ENCODE measurements at regions not wholly inside any gene's neighbourhood (a gene's known extent, or its start where the extent isn't known, plus 50 kb on each side); places are given as distances from the start of the nearest gene placed in this dataset.

DNA sequence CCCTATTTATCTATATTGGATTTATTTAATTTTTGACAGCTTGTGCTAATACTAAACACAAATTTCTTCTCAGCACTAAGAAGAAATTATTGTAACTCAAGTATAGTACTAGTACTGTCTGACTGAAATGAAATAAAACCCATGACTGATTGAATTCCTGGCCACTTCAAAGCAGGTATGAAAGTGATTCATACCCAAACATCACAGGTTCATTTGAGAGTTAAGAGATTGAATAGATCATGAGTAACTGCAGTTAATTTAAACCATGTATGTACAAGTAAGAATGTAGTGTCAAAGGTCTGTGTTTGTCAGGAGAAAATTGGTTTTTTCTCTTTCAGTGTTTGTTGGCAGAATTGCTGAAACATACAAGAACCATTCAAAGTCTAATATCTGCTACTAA lies 332.0 kb upstream of the GRM7 start:
- no peak for DNase-seq (ENCODE audit: low read depth in 1 of 2, low spot score in 1 of 2)

DNA sequence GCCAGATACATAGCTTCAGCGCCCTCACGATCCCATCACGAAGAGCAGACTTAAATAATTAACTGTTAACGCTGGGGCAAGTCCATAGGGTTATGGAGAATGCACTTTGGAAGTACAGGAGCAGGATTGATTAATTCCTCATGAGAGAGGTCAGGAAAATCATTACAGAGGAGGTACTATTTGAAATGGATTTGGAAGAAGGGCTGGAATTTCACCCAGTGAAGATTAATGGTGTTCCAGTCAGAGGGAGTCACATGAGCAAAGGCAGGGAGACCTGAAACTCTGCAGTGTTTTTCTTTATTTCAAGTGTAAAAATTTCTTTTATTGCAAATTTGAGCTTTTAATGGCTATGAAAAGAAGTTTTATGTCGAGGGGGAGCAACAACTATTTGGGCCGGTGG lies 329.8 kb upstream of the GRM7 start:
- no peak for DNase-seq (ENCODE audit: low read depth in 1 of 2, low spot score in 1 of 2)

DNA sequence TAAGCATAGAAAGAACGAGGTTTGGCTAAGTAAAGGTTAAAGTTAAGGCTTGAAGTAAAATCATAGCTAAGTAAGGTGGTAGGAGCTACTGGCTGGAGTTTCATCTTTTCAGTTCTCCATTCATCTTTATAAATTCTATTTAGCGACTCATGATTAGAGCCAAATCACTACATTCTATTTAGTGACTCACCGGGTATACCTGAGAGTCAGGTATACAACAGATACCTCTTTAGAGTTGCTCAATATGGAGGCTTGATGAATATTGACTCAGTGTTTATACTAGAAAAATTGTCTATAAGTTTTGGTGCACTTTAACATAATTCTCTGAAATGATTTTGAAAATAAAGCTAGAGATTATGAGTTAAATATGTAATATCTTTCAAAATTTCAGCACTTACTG lies 328.8 kb upstream of the GRM7 start:
- no peak for DNase-seq (ENCODE audit: low read depth in 1 of 2, low spot score in 1 of 2)

DNA sequence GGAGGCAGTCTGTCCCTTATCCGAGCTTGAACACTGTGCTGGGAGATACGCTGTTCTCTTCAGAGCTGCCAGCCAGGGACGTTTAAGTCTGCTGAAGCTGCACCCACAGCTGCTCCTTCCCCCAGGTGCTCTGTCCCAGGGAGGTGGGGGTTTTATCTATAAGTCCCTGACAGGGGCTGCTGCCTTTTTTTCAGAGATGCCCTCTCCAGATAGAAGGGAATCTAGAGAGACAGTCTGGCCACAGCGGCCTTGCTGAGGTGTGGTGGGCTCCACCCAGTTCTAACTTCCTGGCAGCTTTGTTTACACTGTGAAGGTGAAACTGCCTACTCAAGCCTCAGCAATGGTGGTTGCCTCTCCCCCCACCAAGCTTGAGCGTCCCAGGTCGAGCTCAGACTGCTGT lies 319.9 kb upstream of the GRM7 start:
- no peak for DNase-seq (ENCODE audit: low read depth in 1 of 2, low spot score in 1 of 2)

DNA sequence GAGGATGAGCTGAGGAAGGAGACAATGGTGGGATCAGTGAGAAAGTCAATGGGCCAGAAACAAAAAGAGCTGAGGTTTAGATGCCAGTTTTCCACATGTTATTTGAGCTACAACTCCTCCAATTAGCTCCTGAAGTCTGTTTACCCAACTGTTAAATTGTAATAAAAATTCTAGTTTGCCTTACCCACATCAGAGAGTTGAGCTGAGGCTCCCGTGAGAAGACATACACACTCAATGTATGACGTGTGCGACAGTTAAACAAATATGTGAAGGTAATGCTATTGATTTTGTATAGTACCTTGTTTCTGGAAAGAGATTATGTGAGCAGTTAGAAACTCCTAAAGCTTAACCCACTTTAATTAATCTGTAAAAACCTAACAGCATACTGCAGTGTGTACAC lies 318.1 kb upstream of the GRM7 start:
- no peak for DNase-seq (ENCODE audit: low read depth in 1 of 2, low spot score in 1 of 2)

DNA sequence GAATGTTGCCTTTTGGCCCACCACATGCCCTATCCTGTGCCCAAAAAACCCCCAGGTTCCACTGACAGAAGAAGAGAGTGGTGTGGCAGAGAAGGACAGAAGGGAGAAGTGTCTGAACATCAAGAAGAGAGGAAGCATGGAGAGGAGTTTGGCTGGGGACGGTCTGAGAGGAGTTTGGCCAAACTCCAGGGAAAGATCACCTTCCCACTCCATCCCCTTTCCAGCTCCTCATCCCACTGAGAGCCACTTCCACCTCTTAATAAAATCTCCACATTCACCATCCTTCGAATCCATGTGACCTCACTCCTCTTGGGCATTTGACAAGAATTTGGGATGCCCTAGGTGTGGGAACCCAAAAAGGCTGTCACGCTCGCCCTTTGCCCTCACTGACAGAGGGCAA lies 311.6 kb upstream of the GRM7 start:
- DNase-seq (ENCODE audit: low read depth in 1 of 2, low spot score in 1 of 2), result no peak

DNA sequence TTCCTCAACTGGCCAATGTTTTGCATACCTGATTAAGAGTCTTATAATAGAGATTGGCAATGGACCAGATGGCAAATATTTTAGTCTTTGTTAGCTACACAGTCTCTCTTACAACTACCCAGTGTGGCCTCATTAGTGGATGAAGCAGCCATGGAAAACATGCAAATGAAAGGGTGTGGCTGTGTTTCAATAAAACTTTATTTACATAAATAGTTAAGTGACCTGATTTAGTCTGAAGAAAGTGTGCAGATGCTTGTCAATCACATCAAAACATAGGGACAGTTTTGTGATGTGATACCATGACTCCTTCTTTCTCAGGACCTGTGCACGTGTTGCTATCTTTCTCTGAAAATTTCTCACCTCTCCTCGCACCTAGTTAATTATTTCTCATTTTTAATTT lies 309.8 kb upstream of the GRM7 start:
- no peak for DNase-seq (ENCODE audit: low read depth in 1 of 2, low spot score in 1 of 2)

DNA sequence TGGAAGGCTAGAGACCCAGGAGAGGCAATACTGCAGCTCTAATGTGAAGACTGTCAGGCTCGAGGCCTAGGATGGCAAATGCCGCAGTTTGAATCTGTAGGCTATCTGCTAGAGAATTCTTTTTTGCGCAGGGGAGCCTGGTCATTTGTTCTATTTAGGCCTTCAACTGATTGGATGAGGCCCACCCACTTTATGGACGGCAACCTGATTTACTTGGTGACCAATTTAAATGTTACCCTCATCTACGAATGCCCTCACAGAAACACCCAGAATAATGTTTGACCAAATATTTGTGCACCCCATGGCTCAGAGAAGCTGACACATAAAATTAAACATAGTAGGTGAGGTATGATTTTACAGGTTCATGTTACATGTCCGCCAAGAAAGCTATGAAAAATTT lies 300.7 kb upstream of the GRM7 start:
- no peak for DNase-seq (ENCODE audit: low read depth in 1 of 2, low spot score in 1 of 2)

DNA sequence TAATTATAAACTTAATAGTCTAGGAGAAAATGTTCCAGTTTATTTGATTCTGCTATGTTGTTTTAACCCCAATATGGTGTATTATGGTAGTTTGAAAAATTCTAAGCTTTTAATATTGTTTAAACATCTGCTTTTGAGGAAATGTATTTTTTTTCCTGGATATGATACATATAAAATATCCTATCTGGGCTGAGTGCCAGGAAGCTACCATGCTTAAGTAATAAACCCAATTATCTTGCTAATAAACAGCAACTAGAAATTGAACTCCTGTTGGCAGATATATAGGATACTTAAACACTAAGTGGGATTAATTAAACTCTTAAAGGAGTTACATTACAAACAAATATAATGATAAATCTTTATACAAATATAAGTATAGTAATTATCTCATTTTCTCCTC lies 293.7 kb upstream of the GRM7 start:
- DNase-seq (ENCODE audit: low read depth in 1 of 2, low spot score in 1 of 2), result no peak

DNA sequence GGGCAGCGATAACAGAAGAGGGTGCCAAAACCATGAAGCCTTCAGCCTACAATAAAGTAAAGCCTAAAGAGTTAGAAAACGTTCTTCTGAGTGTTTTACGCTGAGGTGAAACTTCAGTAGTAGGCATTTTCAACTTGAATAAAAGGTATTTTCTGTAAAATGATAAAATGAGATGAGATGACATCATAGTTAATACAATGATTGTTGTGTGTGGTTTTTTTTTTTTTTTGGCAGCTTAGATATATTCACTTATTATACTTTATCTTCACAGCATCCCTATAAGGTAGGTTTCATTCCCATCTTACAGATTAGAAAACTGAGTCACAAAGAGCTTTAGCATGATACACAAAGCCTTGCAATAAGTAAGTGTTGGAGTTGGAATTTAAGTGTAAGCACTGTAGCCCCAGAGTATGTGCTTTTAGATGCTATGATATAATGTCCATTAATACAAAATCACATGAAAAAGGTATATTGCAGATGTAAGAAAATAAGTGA lies 291.9 kb upstream of the GRM7 start:
- no peak for DNase-seq (ENCODE audit: low read depth in 1 of 2, low spot score in 1 of 2)

DNA sequence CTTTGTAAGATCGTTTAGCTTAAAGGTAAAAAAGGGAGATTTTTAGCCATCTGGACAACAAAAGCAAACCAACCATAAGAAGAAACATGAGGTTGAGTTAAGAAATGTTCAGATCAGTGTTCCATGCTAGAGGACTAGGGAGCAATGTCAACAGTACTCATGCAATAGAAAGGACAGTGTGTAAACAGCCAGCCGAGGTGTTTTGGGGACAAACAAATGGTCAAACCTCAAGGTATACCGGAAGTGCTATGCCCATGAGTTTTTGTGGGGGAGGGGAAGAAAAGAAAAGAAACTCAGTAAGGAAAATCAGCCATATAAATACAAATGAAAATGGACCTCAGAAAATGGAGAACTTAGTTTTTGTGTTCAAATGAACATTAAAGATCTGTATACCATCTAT lies 289.5 kb upstream of the GRM7 start:
- DNase-seq (ENCODE audit: low read depth in 1 of 2, low spot score in 1 of 2), result no peak

DNA sequence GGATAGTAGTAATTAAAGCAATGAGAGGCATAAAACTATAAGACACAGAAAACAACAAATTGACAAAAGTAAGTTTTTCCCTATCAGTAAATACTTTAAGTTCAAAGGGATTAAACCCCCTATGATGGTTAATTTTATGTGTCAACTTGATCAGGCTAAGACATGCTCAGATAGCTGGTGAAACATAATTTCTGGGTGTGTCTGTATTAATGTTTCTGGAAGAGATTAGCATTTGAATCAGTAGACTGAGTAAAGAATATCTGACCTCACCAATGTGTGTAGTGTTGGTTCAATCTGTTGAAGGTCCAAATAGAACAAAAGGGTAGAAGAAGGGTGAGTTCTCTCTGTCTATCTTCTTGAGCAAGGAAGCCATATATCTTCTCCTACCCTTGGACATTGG lies 283.3 kb upstream of the GRM7 start:
- DNase-seq (ENCODE audit: low read depth in 1 of 2, low spot score in 1 of 2), result no peak

DNA sequence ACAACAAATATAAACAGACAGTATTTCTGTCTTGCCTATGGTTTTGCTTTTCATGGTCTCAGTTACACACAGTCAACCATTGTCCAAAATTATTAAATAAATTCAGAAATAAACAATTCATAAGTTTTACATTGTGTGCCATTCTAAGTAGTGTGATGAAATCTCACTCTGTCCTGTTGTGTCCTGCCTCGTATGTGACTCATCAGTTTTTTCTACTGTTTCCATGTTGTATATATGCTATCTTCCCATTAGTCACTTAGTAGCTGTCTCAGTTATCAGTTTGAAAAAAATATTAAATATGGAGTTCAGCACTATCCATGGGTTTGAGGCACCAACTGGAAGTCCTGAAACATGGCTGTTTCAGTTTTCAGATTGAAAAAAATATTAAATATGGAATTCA lies 282.4 kb upstream of the GRM7 start:
- DNase-seq (ENCODE audit: low read depth in 1 of 2, low spot score in 1 of 2), result no peak

DNA sequence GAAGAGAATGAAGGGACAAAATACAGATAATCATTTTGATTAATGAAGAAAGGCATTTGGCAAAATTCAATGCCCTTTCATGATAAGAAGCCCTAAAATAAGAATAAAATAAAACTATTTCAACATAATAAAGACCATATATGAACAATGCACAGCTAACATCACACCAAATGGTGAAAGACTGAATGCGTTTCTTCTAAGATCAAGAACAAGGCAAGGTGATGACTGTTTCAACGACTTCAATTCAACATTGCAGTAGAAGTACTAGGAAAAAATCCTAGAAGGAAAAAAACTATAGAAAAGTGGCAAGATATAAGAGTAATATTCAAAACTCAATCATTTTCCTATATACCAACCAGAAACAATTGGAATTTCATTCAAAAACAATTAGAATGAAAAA lies 280.1 kb upstream of the GRM7 start:
- no peak for DNase-seq (ENCODE audit: low read depth in 1 of 2, low spot score in 1 of 2)

DNA sequence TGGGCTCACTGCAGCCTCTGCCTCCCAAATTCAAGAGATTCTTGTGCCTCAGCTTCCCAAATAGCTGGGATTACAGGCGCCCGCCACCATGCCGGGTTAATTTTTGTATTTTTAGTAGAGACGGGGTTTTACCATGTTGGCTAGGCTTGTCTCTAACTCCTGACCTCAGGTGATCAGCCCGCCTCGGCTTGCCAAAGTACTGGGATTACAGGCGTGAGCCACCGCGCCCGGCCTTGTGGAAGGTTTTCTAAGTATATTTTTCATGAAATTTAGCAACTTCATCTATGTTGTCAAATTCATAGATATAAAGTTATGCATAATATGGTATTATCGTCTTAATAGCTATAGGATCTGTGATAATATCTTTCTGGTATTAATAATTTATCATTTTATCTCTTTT lies 275.6 kb upstream of the GRM7 start:
- DNase-seq (ENCODE audit: low read depth in 1 of 2, low spot score in 1 of 2), result no peak

DNA sequence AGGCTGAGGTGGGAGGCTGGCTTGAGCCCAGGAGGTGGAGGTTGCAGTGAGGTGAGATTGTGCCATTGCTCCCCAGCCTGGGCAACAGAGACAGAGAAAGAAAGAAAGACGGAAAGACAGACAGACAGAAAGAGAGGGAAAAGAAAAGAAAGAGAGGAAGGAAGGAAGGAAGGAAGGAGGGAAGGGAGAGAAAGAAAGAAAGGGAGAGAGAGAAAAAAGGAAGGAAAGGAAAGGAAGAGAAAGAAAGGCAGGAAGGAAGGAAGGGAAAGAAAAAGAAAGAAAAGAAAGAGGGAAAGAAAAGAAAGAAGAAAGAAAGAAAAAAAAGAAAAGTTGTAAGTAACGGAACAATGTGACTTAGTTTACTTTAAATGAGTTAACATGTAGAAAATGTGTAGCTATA lies 260.7 kb upstream of the GRM7 start:
- DNase-seq (ENCODE audit: low read depth in 1 of 2, low spot score in 1 of 2), result no peak

DNA sequence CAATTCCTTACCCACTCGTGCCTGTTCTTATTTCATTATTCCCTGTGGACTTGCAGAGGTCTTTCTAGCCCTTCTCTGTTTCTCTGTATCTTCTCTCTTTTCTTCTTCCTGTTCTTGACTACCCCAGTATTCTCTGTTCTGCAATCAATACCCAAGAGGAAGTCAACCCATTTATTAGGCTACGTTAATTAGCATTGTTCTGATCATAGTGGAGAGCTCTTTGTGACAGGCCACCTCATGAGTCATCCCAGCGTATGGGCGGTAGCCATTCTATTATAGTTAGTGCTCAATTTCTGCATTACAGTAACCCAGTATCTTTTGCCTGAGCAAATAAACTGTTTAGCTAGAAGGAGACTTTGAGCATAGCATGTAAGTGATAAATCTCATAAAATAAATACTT lies 259.5 kb upstream of the GRM7 start:
- DNase-seq (ENCODE audit: low read depth in 1 of 2, low spot score in 1 of 2), result no peak

DNA sequence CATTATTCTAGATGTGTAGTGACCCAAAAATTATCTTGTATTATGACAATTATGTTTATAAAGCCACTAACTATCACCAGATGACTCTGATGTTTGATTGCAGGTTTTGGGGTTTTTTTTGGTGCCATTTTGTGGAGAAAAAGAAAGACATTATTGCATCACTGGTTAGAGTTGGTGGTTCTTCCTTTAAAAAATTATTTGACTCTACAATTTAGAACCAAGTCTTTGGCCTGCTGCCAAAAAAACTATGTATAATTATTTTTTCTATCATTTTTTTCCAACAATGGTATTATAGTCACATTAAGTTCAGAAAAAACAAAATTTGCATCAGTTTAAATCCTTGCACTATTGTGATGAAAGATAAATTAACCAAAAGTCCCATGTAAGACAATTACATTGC lies 258.6 kb upstream of the GRM7 start:
- no peak for DNase-seq (ENCODE audit: low read depth in 1 of 2, low spot score in 1 of 2)

DNA sequence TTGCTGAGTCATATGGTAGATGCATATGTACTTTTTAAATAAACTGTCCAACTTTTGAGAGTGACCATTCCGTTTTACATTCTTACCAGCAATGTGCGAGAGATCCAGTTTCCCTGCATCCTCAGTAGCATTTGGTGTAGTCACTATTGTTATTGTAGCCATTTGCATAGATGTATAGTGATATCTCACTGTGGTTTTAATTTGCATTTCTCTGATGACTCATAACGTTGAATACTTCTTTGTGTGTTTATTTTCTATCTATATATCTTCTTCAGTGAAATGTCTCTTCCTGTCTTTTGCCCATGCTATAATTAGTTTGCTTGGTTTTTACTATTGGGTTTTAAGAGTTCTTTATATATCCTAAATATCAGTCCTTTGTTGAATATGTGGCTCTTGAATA lies 255.7 kb upstream of the GRM7 start:
- DNase-seq (ENCODE audit: low read depth in 1 of 2, low spot score in 1 of 2), result no peak

DNA sequence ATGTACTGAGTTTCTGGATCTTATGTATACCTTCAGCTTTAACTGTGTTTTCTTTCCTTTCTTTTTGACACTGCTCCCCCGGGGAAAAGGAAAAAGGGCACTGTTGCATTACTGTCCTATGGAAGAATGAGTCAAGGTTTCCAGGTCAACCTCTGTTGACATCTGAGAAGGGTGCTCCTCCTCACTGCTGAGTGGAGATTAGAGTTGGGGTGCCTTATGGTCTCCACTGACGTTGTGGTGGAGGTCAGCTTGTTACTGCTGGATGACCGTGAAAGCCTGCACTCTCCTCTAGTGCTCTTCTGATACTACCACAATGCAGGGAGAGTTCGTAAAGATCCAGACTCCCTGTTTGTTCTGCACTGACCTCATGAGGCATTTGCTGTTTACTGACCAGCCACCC lies 252.1 kb upstream of the GRM7 start:
- DNase-seq (ENCODE audit: low read depth in 1 of 2, low spot score in 1 of 2), result no peak

DNA sequence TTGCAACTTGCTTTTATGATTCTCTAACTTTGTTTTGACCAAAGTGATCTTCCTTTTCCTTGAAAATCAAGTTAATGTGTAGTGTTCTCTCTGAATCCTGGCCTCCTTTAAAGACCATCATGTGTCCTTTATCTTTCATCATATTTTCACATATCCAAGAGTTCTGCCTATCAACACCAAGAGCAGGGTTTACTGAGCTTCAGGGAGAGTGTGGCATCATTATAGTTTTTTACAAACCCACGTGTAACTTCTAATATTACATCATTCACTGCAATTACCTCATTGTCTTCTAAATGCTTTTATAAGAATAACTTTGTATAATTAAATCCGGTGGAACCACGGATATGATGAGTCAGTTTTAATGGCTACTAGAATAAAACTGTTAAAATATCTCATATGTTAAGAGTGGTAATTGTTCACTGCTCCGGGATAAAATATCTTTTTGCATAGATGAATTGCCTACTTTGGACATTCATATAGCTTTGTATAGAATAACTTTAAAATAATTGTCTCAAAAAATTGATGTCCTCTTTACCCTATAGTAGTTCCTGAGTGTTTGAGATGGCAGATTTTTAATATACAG lies 248.8 kb upstream of the GRM7 start:
- no peak for DNase-seq (ENCODE audit: low read depth in 1 of 2, low spot score in 1 of 2)

DNA sequence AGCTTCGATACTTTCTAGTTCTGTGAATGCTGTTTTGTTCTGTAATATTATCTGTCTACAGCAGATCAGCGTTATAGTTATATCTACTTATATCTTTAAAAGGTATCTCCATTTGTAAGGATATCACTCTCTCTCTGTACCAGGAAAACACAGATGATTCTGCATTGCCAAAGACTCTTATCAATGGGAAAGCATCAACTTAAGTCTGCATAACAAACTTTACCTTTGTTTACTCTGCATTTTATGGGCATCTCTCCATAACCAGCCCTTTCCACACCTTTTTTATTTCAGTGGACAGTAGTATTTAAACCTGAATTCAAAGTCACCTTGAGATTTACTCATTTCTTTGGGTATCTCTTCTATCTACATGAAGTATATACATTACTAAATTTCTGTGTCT lies 238.7 kb upstream of the GRM7 start:
- no peak for DNase-seq (ENCODE audit: low read depth in 1 of 2, low spot score in 1 of 2)

DNA sequence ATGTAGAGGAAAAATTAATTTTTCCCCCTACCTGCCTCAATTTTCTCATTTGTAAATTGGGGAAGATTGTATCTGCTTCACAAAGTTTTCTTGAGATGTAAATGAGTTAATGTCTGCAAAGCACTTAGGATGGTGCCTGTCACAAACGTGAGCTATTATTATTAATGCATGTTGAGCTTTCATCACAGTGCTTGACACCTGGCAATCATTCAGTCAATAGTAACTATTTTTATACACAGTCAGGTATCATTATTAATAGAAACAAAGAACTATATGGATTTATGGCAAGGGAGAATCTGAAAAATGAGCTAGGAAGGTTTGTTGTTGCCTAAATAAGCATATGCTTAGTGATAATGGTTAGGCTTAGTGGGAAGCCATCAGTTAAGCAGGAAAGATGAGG lies 238.2 kb upstream of the GRM7 start:
- no peak for DNase-seq (ENCODE audit: low read depth in 1 of 2, low spot score in 1 of 2)

DNA sequence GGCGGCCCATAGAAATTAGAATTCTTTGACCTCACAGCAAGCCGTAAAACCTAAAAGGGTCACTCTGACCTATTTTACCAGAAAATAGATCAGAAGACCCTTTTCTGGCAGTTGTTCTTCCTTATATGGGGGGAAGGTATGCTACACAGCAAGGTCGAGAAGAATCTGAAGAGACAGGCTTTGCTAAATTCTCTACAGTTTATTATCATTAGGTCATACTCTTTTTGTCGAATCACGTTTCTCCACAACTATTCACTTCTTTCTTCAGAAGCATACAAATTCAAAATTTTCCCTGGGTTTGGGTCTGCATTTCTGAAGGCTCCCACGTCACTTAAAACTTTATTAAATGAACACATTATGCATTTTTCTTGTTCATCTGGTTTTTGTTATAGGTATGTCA lies 229.5 kb upstream of the GRM7 start:
- no peak for DNase-seq (ENCODE audit: low read depth in 1 of 2, low spot score in 1 of 2)
